SK-N-SH (cell line): ENCODE measurements at regions not wholly inside any gene's neighbourhood (a gene's known extent, or its start where the extent isn't known, plus 50 kb on each side); places are given as distances from the start of the nearest gene placed in this dataset.

ENCODE experiments used
- CTCF ChIA-PET: fragments of 300-600, 350-600 bp; formaldehyde crosslinking; extraction: SDS; loops from one replicate; lab custom pipeline; 2021; lab: Yijun Ruan, JAX
- POLR2A ChIA-PET: fragments of 350-600 bp; sonication (Branson Sonifier 250); formaldehyde crosslinking; extraction: SDS; loops from one replicate; lab custom pipeline; 2020; ENCODE audit warnings: antibody characterized with exemption, inconsistent platforms; lab: Yijun Ruan, JAX
- DNase-seq: peaks from one replicate; pipeline ENCODE4 v3.0.0; 2012
- H2AFZ ChIP-seq: fragments of 200-600 bp; sonication (generic); 2 replicates; pipeline ENCODE4 v1.8.1; 2016; ENCODE audit warnings: antibody characterized with exemption, mild to moderate bottlenecking, low read depth
- H3F3A ChIP-seq: fragments of 200-600 bp; sonication (generic); replicated peaks from 2 replicates; pipeline ENCODE3; 2016; ENCODE audit warnings: antibody characterized with exemption, mild to moderate bottlenecking; ENCODE audit not compliant: insufficient read depth
- H3K27ac ChIP-seq, 2 experiments: fragments of 200-500 bp in 1 of 2; fragments of 200-600 bp in 1 of 2; sonication (Bioruptor generic) in 1 of 2; sonication (generic), shearing (Covaris generic) in 1 of 2; 2 replicates each; pipeline versions ENCODE4 v1.5.1 to v1.6.1; 2014 to 2016; ENCODE audit warnings: low read depth in 2 of 2, inconsistent platforms in 1 of 2, low read length in 1 of 2, mild to moderate bottlenecking in 1 of 2, mixed read lengths in 1 of 2
- H3K27me3 ChIP-seq: fragments of 200-600 bp; sonication (generic), shearing (Covaris generic); 2 replicates; pipeline ENCODE4 v1.6.1; 2016; ENCODE audit warnings: mixed run types; ENCODE audit not compliant: insufficient read depth
- H3K36me3 ChIP-seq, 2 experiments: fragments of 200-500 bp in 1 of 2; fragments of 200-600 bp in 1 of 2; sonication (Bioruptor generic) in 1 of 2; sonication (generic) in 1 of 2; replicated peaks in 1 of 2; 2 replicates each; pipeline versions ENCODE3 to v1.5.1; 2014 to 2016; ENCODE audit warnings: low read length in 1 of 2, mild to moderate bottlenecking in 1 of 2; ENCODE audit not compliant: insufficient read depth in 2 of 2, control insufficient read depth in 1 of 2
- H3K4me1 ChIP-seq, 2 experiments: fragments of 200-500 bp in 1 of 2; fragments of 200-600 bp in 1 of 2; sonication (Bioruptor generic) in 1 of 2; sonication (generic), shearing (Covaris generic) in 1 of 2; 2 replicates each; pipeline versions ENCODE4 v1.5.1 to v1.6.1; 2014 to 2016; ENCODE audit warnings: low read depth in 1 of 2, low read length in 1 of 2, mixed run types in 1 of 2; ENCODE audit not compliant: insufficient read depth in 2 of 2, control insufficient read depth in 1 of 2
- H3K4me2 ChIP-seq: fragments of 200-600 bp; sonication (generic), shearing (Covaris generic); 2 replicates; pipeline ENCODE4 v1.6.1; 2017; ENCODE audit warnings: mixed run types
- H3K4me3 ChIP-seq, 2 experiments: fragments of 200-500 bp in 1 of 2; fragments of 200-600 bp in 1 of 2; sonication (Bioruptor generic) in 1 of 2; sonication (generic), shearing (Covaris generic) in 1 of 2; 2 replicates each; pipeline versions ENCODE4 v1.5.1 to v1.8.1; 2014 to 2016; ENCODE audit warnings: low read depth in 2 of 2, inconsistent platforms in 1 of 2, low read length in 1 of 2, mild to moderate bottlenecking in 1 of 2, mixed read lengths in 1 of 2, moderate library complexity in 1 of 2
- H3K79me2 ChIP-seq: fragments of 200-600 bp; sonication (generic); 2 replicates; pipeline ENCODE4 v1.8.1; 2017; ENCODE audit warnings: mild to moderate bottlenecking; ENCODE audit not compliant: insufficient read depth
- H3K9ac ChIP-seq: fragments of 200-600 bp; sonication (generic); 2 replicates; pipeline ENCODE4 v1.6.1; 2017; ENCODE audit warnings: mixed run types
- H3K9me2 ChIP-seq: fragments of 200-600 bp; sonication (generic); 2 replicates; pipeline ENCODE4 v1.6.1; 2017; ENCODE audit warnings: mixed run types
- H3K9me3 ChIP-seq: fragments of 200-600 bp; sonication (generic); 2 replicates; pipeline ENCODE4 v1.6.1; 2017; ENCODE audit warnings: mixed run types, mild to moderate bottlenecking, moderate library complexity
- H4K20me1 ChIP-seq: fragments of 200-600 bp; sonication (generic); 2 replicates; pipeline ENCODE4 v1.6.1; 2017; ENCODE audit warnings: mild to moderate bottlenecking, mixed run types; ENCODE audit not compliant: insufficient read depth
- CHD2 ChIP-seq: fragments of 150-350 bp; IDR thresholded peaks from 2 replicates; pipeline ENCODE4 v1.6.1; 2018; ENCODE audit warnings: low read length; ENCODE audit not compliant: partially characterized antibody
- EZH2phosphoT487 ChIP-seq: fragments of 200-600 bp; sonication (generic); IDR thresholded peaks from 2 replicates; pipeline ENCODE4 v1.6.1; 2017; ENCODE audit warnings: low read depth, mixed run types, mild to moderate bottlenecking, antibody characterized with exemption, moderate library complexity, borderline replicate concordance
- FOSL2 ChIP-seq: IDR thresholded peaks from 2 replicates; pipeline ENCODE4 v1.4.0; 2012; ENCODE audit warnings: low read depth, mild to moderate bottlenecking, moderate library complexity, borderline replicate concordance
- FOXJ3 ChIP-seq: sonication (generic); formaldehyde crosslinking; IDR thresholded peaks from 2 replicates; pipeline ENCODE4 v1.5.1; 2020; ENCODE audit warnings: mild to moderate bottlenecking, missing genetic modification reagents
- JUND ChIP-seq: IDR thresholded peaks from 2 replicates; pipeline ENCODE4 v1.4.0; 2012
- MEF2A ChIP-seq: IDR thresholded peaks from 2 replicates; pipeline ENCODE4 v1.4.0; 2012; ENCODE audit warnings: low read depth, borderline replicate concordance
- NRF1 ChIP-seq: IDR thresholded peaks from 2 replicates; pipeline ENCODE4 v1.6.1; 2012; ENCODE audit warnings: low read depth, mild to moderate bottlenecking, low read length
- POLR2AphosphoS5 ChIP-seq: IDR thresholded peaks from 2 replicates; pipeline ENCODE4 v1.6.1; 2012; ENCODE audit warnings: low read depth, low read length
- RAD21 ChIP-seq: IDR thresholded peaks from 2 replicates; pipeline ENCODE4 v1.6.1; 2012; ENCODE audit warnings: mild to moderate bottlenecking, low read length
- RCOR1 ChIP-seq: fragments of 150-350 bp; IDR thresholded peaks from 2 replicates; pipeline ENCODE4 v1.6.1; 2017; ENCODE audit warnings: antibody characterized with exemption, low read length
- RFX5 ChIP-seq: IDR thresholded peaks from 2 replicates; pipeline ENCODE4 v1.6.1; 2012; ENCODE audit warnings: mild to moderate bottlenecking, improper control_type of control experiment, low read length
- TCF12 ChIP-seq: IDR thresholded peaks from 2 replicates; pipeline ENCODE4 v1.4.0; 2012
- TEAD4 ChIP-seq: IDR thresholded peaks from 2 replicates; pipeline ENCODE4 v1.4.0; 2012; ENCODE audit warnings: mild to moderate bottlenecking, borderline replicate concordance; ENCODE audit not compliant: insufficient read depth
- USF1 ChIP-seq: IDR thresholded peaks from 2 replicates; pipeline ENCODE4 v1.4.0; 2012; ENCODE audit warnings: low read depth, borderline replicate concordance
- YY1 ChIP-seq: IDR thresholded peaks from 2 replicates; pipeline ENCODE4 v1.4.0; 2012; ENCODE audit warnings: low read depth, mild to moderate bottlenecking
- ZBTB33 ChIP-seq: IDR thresholded peaks from 2 replicates; pipeline ENCODE4 v1.4.0; 2012; ENCODE audit warnings: low read depth, borderline replicate concordance
- TF ChIP-seq, protein P1 (sequence below): fragments of 200-600 bp; sonication (generic); IDR thresholded peaks from 2 replicates; pipeline ENCODE4 v1.6.1; 2017; ENCODE audit warnings: antibody characterized with exemption, mild to moderate bottlenecking, moderate library complexity
- TF ChIP-seq, protein P2 (sequence below): fragments of 150-350 bp; IDR thresholded peaks from 2 replicates; pipeline ENCODE4 v1.6.1; 2016; ENCODE audit warnings: mild to moderate bottlenecking, low read depth, low read length
- TF ChIP-seq, protein P3 (sequence below): IDR thresholded peaks from 2 replicates; pipeline ENCODE4 v1.6.1; 2012; ENCODE audit warnings: mild to moderate bottlenecking, low read depth, low read length, moderate library complexity
- TF ChIP-seq, protein P4 (sequence below): fragments of 150-350 bp; IDR thresholded peaks from 2 replicates; pipeline ENCODE4 v1.6.1; 2017; ENCODE audit warnings: antibody characterized with exemption, low read length, low read depth, borderline replicate concordance

DNA sequence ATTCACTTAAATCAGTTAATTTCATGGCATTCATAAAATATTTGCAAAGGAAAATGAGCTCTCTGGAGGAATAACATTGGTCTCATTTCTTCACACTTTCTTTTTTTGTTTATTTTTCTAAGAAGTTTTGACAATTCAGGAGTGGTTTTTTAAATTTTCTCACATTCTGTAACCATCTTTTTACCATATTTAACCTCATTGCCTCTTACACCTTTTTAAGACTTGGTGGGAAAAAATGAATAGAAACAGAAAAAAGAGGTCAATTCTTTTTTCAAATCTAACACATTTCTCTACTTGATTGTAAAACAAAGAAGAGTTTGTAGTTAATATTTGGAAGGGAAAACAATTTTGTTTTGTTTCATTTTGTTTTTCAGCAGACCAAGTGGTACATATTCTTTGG lies 1034.7 kb upstream of the RAG2 start:
- Histone ChIP-seq H3K9ac (no peak overlapping the region), H3F3A (no peaks in the 10 kb centered on the region), H2AFZ (no peak overlapping the region), H3K4me1 (no peaks in the 10 kb centered on the region), H3K27me3 (no peaks in the 10 kb centered on the region), H3K27ac (no peak overlapping the region), H3K4me2 (no peak overlapping the region), H3K9me2 (no peaks in the 10 kb centered on the region), H3K4me3 (no peak overlapping the region), H3K36me3 (no peaks in the 10 kb centered on the region), H3K9me3 (no peaks in the 10 kb centered on the region), H4K20me1 (no peaks in the 10 kb centered on the region), H3K79me2 (no peaks in the 10 kb centered on the region)
- TF ChIP-seq, protein P1, sequence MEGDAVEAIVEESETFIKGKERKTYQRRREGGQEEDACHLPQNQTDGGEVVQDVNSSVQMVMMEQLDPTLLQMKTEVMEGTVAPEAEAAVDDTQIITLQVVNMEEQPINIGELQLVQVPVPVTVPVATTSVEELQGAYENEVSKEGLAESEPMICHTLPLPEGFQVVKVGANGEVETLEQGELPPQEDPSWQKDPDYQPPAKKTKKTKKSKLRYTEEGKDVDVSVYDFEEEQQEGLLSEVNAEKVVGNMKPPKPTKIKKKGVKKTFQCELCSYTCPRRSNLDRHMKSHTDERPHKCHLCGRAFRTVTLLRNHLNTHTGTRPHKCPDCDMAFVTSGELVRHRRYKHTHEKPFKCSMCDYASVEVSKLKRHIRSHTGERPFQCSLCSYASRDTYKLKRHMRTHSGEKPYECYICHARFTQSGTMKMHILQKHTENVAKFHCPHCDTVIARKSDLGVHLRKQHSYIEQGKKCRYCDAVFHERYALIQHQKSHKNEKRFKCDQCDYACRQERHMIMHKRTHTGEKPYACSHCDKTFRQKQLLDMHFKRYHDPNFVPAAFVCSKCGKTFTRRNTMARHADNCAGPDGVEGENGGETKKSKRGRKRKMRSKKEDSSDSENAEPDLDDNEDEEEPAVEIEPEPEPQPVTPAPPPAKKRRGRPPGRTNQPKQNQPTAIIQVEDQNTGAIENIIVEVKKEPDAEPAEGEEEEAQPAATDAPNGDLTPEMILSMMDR: no peak
- TF ChIP-seq POLR2AphosphoS5 (no peak), TEAD4 (no peak), CHD2 (no peak), FOXJ3 (CRISPR knock-in tag) (no peak), RCOR1 (no peak), YY1 (no peak), NRF1 (no peak), FOSL2 (no peak), ZBTB33 (no peak), RAD21 (no peak), MEF2A (no peak), RFX5 (no peak), USF1 (no peak), EZH2phosphoT487 (no peak), JUND (no peak), TCF12 (no peak)
- TF ChIP-seq, protein P2, sequence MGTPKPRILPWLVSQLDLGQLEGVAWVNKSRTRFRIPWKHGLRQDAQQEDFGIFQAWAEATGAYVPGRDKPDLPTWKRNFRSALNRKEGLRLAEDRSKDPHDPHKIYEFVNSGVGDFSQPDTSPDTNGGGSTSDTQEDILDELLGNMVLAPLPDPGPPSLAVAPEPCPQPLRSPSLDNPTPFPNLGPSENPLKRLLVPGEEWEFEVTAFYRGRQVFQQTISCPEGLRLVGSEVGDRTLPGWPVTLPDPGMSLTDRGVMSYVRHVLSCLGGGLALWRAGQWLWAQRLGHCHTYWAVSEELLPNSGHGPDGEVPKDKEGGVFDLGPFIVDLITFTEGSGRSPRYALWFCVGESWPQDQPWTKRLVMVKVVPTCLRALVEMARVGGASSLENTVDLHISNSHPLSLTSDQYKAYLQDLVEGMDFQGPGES: no peak
- TF ChIP-seq, protein P3, sequence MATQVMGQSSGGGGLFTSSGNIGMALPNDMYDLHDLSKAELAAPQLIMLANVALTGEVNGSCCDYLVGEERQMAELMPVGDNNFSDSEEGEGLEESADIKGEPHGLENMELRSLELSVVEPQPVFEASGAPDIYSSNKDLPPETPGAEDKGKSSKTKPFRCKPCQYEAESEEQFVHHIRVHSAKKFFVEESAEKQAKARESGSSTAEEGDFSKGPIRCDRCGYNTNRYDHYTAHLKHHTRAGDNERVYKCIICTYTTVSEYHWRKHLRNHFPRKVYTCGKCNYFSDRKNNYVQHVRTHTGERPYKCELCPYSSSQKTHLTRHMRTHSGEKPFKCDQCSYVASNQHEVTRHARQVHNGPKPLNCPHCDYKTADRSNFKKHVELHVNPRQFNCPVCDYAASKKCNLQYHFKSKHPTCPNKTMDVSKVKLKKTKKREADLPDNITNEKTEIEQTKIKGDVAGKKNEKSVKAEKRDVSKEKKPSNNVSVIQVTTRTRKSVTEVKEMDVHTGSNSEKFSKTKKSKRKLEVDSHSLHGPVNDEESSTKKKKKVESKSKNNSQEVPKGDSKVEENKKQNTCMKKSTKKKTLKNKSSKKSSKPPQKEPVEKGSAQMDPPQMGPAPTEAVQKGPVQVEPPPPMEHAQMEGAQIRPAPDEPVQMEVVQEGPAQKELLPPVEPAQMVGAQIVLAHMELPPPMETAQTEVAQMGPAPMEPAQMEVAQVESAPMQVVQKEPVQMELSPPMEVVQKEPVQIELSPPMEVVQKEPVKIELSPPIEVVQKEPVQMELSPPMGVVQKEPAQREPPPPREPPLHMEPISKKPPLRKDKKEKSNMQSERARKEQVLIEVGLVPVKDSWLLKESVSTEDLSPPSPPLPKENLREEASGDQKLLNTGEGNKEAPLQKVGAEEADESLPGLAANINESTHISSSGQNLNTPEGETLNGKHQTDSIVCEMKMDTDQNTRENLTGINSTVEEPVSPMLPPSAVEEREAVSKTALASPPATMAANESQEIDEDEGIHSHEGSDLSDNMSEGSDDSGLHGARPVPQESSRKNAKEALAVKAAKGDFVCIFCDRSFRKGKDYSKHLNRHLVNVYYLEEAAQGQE: no peak
- TF ChIP-seq, protein P4, sequence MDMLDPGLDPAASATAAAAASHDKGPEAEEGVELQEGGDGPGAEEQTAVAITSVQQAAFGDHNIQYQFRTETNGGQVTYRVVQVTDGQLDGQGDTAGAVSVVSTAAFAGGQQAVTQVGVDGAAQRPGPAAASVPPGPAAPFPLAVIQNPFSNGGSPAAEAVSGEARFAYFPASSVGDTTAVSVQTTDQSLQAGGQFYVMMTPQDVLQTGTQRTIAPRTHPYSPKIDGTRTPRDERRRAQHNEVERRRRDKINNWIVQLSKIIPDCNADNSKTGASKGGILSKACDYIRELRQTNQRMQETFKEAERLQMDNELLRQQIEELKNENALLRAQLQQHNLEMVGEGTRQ: no peak
- DNase-seq: no peak
- CTCF ChIA-PET: no interaction called here
- POLR2A ChIA-PET: no interaction called here
